GM19035 (cell line): ENCODE measurements at regions not wholly inside any gene's neighbourhood (a gene's known extent, or its start where the extent isn't known, plus 50 kb on each side); places are given as distances from the start of the nearest gene placed in this dataset.
"Not testable (repeated sequence)": the region's sequence is repeated elsewhere in the genome, so short reads cannot be mapped to it uniquely, and the experiment has no call there.

Source experiments
- ATAC-seq: cut with Tn5 transposase; IDR thresholded peaks from one replicate; pipeline ENCODE4 v1.9.1; 2021; ENCODE audit not compliant: unreplicated experiment

DNA sequence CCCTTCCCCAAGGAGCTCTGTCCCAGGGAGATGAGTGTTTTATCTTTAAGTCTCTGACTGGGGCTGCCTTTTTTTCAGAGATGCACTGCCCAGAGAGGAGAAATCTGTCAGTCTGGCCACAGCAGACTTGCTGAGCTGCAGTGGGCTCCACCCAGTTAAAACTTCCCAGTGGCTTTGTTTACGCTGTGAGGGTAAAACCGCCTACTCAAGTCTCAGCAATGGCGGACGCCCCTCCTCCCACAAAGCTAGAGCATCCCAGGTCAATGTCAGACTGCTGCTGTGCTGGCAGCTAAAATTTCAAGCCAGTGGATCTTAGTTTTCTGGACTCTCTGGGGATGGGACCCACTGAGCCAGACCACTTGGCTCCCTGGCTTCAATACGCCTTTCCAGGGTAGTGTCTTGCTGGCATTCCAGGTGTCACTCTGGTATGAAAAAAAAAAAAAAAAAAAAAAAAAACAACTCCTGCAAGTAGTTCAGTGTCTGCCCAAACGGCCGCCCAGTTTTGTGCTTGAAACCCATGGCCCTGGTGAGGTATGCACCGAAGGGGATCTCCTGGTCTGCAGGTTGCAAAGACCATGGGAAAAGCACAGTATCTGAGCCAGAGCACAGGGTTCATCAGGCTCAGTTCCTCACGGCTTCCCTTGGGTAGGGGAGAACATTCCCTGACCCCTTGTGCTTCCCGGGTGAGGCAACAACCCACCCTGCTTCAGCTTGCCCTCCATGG lies 1616.1 kb upstream of the ADGRL3 start:
- no peak for ATAC-seq

DNA sequence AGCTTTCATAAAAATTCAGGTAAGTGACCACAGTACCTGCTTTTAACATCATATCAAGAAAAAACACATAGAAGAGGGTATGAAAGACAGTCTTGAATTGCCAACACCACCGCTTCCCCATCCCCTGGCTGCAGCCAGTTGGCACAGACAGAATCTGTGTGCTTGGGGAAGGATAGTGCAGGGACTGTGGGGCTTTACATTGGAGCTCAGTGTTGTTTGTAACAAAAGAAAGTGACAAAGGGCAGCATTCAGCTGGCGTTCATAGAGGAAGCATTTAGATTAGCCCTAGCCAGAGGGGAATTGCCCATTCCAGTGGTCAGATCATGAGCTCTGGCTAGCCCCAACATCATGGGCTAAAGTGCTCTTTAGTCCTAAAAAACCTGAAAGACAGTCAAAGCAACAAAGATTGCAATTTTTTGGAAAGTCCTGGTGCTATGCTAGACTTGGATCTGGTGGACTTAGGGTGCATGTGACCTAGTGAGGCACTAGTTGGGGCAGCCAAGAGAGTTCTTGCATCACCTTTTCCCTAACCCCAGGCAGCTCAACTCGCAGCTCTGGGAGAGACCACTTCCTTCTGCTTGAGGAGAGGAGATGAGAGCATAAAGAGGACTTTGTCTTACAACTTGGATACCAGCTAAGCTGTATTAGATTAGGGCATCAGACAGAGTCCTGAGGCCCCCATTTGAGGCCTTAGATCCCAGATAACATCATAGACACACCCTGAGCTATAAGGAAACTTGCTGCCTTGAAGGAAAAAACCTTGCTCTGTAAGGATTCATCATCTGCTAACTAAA lies 1602.4 kb upstream of the ADGRL3 start:
- no peak for ATAC-seq

DNA sequence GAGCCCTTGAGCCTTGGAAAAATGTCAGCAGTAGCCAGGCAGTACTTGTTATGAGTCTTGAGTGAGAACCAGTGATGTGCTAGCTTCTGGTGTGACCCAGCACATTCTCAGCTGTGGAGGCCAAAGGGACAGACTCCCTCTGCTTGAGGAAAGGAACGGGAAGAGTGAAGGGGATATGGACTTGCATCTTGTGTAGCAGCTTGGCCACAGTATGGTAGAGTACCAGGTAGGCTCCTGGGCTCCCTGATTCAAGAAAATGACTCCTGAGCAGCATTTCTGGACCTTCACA lies 1601.9 kb upstream of the ADGRL3 start:
- no peak for ATAC-seq

GRCh38 chr4:59608466-59608865 lies 1591.7 kb upstream of the ADGRL3 start:
- ATAC-seq: no peak

DNA sequence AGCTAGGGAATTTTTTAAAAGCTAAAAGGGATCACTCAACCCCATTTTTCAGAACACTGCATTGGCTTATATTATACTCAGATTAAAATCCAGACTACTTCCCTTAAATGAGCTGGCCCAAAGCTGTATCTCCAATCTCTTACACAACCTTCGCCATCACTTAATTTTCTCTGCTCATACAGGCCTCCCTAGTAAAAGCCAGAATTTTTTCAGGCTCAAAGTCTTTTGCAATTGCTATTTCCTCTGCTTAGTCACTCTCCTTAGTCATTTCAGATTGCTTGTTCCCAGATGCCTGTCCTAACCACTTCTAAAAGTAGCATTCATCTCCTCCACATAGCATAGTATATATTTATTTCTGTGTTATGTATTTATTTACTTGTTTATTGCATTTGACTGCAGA lies 1587.9 kb upstream of the ADGRL3 start:
- no peak for ATAC-seq

DNA sequence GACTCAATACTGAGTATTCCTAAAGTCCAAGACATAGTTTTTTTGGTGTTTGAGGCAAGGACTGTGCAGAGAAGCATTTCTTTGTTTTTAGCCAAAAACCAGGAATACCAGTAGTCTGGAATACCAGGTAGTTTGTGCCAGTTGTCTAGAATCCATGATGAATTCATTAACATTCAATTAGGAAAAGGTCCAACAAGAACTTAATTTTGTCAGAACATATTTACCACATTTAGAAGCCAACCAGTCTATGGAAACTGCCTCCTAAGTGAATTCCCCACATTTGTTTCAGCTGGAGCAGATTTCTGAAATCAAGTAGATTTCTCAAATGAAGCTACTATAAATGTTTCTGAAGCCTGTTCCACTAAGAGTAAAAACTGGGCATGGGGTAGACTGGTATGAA lies 1584.8 kb upstream of the ADGRL3 start:
- ATAC-seq: no peak

DNA sequence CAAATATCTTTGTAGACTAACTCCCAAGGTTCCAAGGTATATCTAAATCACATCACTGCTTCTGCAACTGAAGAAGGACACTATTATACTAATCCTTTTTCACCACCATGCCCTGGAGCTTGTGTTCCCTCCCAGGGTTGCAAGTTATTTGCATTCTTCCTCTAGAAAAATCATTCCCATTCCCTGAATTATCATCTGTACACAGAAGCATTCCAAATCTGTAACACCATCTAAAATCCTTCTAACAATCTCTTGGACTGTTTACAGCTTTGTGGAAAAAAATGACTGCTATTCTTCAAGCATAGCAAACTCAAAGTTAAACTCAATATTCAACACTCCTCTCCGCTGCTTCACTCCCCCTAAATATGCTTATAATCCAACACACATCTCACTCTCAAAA lies 1570.8 kb upstream of the ADGRL3 start:
- ATAC-seq: no peak

- no peak for ATAC-seq
These were observed 1569.9 kb upstream of the ADGRL3 start for GRCh38 chr4:59630235-59630634.

- ATAC-seq: no peak
These were observed 1569.2 kb upstream of the ADGRL3 start for GRCh38 chr4:59630922-59631321.

GRCh38 chr4:59637596-59637995 lies 1562.5 kb upstream of the ADGRL3 start:
- no peak for ATAC-seq

- ATAC-seq: no peak
These were observed 1556.4 kb upstream of the ADGRL3 start for GRCh38 chr4:59643682-59644081.

GRCh38 chr4:59644765-59645164 lies 1555.4 kb upstream of the ADGRL3 start:
- ATAC-seq: no peak

GRCh38 chr4:59646082-59646481 lies 1554.0 kb upstream of the ADGRL3 start:
- no peak for ATAC-seq

- no peak for ATAC-seq
These were observed 1553.1 kb upstream of the ADGRL3 start for GRCh38 chr4:59647011-59647410.

DNA sequence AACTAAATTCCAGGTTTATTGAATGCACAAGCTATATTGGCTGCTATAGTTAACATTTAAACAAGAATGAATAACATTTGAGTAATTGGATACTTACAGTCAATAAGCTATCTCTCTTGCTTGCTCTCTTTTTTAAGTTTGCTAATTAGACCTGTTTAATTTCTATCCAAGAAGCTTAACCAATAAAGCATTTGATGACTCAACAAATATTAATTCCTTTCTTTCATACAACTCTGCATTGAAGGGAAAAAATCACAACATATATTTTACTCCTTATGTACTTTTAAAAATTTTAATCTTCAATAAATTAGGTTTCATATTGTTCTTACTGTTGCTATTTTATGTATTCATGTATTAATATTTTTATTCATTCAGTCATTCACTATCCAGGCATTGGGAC lies 1552.6 kb upstream of the ADGRL3 start:
- no peak for ATAC-seq

GRCh38 chr4:59650861-59651260 lies 1549.3 kb upstream of the ADGRL3 start:
- ATAC-seq: no peak

DNA sequence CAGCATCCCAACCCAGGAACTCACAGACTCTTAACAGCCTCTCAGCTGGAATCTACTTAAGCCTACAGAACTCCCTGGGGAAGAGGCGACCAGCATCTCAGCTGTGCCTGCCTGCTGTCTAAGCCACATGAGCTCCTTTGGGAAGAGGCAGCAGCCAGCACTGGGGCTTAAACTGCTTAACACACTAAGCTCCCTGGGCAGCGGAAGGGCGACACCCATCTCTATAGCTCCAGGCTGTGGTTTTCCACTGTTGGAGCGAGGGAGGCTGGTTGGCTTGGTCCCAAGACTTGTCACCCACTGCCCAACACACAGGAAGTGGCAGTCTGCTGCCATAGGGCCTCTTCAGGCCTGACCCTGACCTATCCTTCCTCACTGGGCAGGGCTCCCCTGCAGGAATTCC lies 1544.1 kb upstream of the ADGRL3 start:
- ATAC-seq: no peak

DNA sequence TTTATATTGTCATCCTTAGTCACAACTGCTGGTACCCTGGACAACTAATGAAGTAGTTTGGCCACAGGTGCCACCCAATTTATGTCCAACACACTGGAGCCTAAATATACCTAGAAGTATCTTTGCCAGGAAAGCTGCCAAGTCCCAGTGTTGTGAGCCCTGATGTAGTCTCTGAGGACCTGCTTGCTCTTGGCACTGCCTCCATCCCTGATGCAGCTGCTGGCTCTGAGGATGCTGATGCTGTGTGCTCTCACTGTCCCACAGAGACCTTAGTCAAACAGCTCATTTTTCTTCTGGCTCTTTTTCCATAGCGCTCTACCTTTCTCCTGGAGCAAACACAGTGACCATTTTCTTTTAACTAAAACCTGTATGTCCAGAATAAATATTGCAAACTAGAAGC lies 1535.4 kb upstream of the ADGRL3 start:
- no peak for ATAC-seq

- no peak for ATAC-seq
These were observed 1533.5 kb upstream of the ADGRL3 start for GRCh38 chr4:59666645-59667044.

DNA sequence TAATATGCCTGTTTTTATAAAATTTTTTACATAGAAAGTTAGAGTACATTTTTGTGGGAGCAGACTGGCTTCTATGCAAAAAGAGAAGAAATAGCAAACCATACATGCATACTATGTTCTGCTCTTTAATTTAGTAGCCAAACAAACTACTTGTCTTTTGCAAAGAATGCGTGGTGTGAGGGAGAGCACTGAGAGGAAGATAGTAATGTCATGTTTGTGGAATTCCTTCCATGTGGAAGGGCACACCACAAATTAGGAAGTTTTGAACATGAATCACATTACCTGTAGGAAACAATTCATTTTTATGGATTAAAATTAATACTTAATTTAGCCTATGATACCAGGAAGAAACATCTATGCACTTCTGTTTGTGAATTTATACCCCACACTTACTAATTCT lies 1529.1 kb upstream of the ADGRL3 start:
- ATAC-seq: no peak

GRCh38 chr4:59676389-59676788 lies 1523.7 kb upstream of the ADGRL3 start:
- no peak for ATAC-seq

- ATAC-seq: not testable (repeated sequence)
These were observed 1523.1 kb upstream of the ADGRL3 start for GRCh38 chr4:59676992-59677391.

GRCh38 chr4:59685626-59686025 lies 1514.5 kb upstream of the ADGRL3 start:
- ATAC-seq: no peak
